OCI-M2 (cell line): ENCODE measurements at regions not wholly inside any gene's neighbourhood (a gene's known extent, or its start where the extent isn't known, plus 50 kb on each side); places are given as distances from the start of the nearest gene placed in this dataset.
"Not testable (repeated sequence)": the region's sequence is repeated elsewhere in the genome, so short reads cannot be mapped to it uniquely, and the experiment has no call there.

ENCODE experiments used
- DNase-seq: peaks from one replicate; lab custom pipeline; 2025; ENCODE audit not compliant: unreplicated experiment; lab: John Stamatoyannopoulos, UW

GRCh38 chr13:59274958-59275727 lies 888.6 kb downstream of the DIAPH3 start:
- DNase-seq: no peak

- no peak for DNase-seq
These were observed 887.3 kb downstream of the DIAPH3 start for GRCh38 chr13:59276436-59276835.

DNA sequence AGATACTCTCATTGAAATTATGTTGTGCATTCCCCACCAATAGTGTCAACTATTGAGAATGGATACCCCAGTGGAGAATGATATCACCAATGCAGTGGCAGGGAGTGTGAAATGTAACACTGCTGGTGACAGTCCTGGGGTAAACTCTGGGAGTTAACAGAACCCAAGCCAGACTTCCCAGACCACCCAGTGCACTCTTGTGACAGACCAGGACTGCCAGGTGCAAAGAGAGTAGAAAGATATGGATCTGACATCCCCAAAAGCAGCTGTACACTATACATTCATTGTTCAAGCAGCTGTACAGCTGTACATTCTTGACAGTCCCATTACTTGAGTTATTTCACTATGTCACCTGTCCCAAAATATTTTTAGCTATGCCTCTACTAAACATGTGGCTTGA lies 886.6 kb downstream of the DIAPH3 start:
- no peak for DNase-seq

- DNase-seq: no peak
These were observed 884.7 kb downstream of the DIAPH3 start for GRCh38 chr13:59279028-59279427.

- DNase-seq: no peak
These were observed 884.2 kb downstream of the DIAPH3 start for GRCh38 chr13:59279576-59279975.

GRCh38 chr13:59280297-59280696 lies 883.4 kb downstream of the DIAPH3 start:
- DNase-seq: no peak

DNA sequence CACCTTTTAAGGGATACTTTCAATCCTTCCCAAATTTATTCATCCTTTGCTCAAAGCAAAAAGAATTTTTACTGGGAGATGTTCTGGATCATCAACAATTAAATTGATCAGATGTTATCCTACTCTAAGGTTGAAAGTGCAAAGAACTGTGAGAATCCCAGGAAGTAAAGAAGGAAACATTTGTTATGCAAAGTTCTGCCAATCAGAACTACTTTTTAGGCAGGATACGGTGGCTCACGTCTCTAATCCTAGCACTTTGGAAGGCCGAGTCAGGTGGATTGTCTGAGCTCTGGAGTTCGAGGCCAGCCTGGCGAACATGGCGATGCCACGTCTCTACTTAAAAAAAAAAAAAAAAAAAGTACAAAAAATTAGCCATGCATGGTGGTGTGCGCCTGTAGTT lies 882.3 kb downstream of the DIAPH3 start:
- no peak for DNase-seq

- DNase-seq: not testable (repeated sequence)
These were observed 871.5 kb downstream of the DIAPH3 start for GRCh38 chr13:59292240-59292639.

DNA sequence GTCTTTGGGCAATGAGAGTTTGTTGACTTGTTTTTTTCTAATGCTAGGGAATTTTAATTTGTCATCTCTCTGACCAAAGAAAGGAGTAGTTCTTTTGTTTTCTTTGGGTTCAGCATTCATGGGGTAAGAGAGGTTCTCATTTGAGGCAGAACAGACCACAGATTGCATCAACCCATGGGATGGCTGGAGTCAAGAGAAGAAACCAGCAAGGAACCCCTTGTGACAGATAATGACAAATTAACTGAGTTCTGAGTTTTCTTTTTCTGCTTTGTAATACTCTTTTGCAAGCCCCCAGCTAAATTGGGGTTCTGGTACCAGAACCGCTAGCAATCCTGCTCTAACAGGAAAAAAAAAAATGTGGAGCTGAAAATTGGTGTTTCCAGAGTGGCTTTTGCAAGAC lies 864.1 kb downstream of the DIAPH3 start:
- DNase-seq: no peak

DNA sequence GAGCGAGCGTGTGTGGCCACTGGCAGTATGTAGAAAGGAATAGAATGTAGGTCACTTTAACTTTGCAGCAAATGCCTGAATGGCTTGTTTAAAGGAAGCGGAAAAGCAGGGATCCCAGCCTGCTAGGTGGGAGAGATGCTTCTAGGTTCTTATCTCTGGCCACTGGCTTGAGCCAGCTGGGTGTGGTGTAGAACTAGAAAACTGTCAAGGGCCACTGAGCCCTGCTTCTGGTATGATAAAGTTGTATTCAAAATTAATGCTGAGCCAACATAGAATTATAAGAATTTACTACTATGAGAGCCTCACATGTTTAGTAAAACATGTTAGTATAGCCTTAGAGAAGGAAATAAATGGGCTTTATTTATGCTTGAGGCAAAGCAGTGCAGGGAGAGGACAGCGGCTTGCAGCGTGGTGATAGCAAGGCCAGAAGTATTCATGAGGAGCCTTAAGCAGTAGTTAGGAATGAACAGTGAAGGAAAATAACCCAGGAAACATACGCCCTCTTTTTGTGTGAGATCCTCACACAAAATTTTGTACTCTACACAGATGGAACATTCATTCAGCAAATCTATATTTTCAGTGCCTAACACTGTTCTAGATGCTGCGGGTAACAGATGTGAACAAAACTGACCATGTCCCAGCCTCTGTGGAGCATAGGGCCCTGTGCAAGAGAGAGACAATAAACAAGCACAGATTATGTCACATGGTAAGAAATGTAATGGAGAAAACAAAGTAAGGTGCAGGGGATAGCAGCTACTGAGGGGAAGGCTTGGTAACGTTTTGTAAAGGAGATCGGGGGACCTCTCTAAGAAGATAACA lies 863.2 kb downstream of the DIAPH3 start:
- DNase-seq: peak; percentile 40

DNA sequence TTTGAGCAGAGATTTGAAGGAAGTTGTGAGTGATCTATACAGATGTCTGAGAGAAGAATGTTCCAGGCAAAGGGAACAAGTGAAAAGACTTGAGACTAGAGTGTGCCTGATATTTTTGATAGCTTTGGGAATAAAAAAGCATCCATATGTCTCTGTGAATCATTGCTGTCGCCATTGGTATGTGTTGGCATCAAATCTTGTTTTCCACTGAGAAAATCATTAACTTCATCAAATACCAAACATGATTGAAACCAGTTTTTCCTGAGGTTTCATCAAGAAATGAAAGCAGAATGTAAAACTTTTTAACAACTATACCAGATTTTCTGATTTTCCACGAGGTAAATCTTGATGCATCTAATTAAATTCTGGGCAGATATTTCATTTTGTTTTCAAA lies 862.6 kb downstream of the DIAPH3 start:
- no peak for DNase-seq

DNA sequence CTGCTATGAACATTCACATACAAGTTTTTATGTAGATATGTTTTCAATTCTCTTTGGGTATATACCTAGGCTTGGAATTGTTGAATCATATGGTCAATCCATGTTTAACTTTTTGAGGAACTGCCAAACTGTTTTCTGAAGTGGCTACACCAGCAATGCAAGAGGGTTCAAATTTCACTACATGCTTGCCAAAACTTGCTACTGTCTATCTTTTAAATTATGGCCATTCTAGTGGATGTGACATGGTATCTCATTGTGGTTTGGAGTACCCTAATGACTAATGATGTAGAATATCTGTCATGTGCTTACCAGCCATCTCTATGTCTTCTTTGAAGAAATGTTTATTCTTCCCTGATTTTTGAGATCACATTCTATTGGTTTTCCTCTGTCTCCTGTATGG lies 860.3 kb downstream of the DIAPH3 start:
- no peak for DNase-seq

GRCh38 chr13:59304596-59304995 lies 859.1 kb downstream of the DIAPH3 start:
- no peak for DNase-seq

DNA sequence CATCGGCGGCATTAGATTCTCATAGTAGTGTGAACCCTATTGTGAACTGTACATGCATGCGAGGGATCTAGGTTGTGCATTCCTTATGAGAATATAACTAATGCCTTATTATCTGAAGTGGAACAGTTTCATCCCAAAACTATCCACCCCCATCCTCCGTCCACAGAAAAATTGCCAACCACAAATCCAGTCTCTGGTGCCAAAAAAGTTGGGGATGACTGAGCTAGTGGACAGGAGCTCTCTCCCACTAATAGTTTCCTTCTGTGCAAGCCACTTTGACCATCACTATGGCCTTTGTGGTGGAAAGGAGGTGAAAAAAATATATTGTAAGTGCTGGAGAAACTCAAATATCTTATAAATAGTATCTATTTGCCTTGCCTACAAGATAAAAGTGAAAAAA lies 857.8 kb downstream of the DIAPH3 start:
- no peak for DNase-seq

- no peak for DNase-seq
These were observed 851.0 kb downstream of the DIAPH3 start for GRCh38 chr13:59312776-59313175.

DNA sequence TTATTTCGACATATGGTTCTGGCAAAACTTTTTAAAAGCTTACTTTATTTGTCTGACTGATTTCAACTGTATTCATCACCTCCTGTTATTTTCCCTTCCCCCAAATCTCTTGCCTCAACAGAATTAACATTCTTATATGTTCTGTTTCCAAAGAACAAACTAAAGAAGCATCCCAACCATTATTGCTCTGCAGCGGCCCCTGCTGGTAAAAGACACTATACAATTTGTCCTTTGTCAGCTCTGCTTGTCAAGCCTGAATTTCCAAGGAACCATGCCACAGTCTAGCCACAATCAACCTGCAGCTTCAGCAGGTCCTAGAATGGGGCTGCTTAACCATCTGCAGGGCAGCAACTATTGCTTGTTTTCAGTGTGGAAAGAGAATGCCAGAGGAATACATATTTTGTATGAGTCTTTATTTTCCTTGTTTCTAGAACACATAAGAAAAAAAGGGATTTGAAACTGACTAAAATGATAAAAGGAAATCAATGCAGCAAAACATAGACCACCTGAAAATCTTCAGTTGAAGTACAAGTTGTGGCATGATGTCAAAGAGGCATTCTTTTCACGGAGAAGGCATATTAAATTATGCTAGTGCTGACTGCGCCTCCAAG lies 845.3 kb downstream of the DIAPH3 start:
- peak; percentile 26 for DNase-seq

- DNase-seq: no peak
These were observed 844.5 kb downstream of the DIAPH3 start for GRCh38 chr13:59319276-59319675.

- DNase-seq: no peak
These were observed 843.7 kb downstream of the DIAPH3 start for GRCh38 chr13:59320021-59320420.

- not testable (repeated sequence) for DNase-seq
These were observed 839.3 kb downstream of the DIAPH3 start for GRCh38 chr13:59324401-59324800.

DNA sequence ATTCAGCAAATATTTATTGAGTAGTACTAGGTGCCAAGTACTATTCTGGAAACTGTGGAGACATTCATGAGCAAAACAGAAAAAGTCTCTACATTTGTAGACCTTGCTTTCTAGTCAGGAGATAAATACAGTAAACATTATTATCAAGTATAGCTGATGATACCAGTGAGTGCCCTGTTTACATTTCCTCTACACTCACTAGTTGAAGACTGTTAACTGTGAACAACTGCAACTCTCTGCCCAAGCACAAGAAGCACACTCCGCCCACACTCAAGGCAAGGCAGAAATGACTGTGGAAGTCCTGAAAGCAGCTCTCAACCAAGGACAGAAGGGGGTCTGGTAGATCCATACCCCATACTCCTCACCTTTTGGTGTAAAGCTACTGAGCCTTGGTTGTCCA lies 837.0 kb downstream of the DIAPH3 start:
- DNase-seq: no peak

GRCh38 chr13:59330764-59331163 lies 833.0 kb downstream of the DIAPH3 start:
- no peak for DNase-seq

DNA sequence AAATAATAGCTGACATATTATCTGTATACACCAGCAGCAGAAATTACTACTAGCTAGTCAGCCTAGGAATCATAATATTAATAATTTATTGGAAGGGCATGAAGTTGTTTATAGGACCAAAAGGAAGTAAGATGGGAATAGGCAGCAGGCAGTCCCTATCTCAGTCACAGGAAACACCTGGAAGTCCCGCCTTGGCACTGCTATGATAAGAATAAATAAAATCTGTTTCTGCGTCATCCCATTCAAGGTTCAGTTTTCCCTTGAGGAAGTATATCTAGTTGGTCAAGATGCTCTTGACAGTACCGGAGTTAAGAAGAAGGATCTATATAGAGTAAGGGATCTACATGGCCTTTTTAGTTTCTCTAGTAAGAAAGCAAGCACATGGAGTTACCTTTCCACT lies 830.8 kb downstream of the DIAPH3 start:
- no peak for DNase-seq
